ENCODE measurements at regions not wholly inside any gene's neighbourhood (a gene's known extent, or its start where the extent isn't known, plus 50 kb on each side); places are given as distances from the start of the nearest gene placed in this dataset.

- TF ChIP-seq CTCF (tag by site-specific recombination; IDR thresholded peaks at IDR 0.05), result no peak
- no peak for TF ChIP-seq ZNF510 (tag by site-specific recombination; IDR thresholded peaks at IDR 0.05; ENCODE audit: insufficient replicate concordance)
- no peak for TF ChIP-seq TCF7L2 (IDR thresholded peaks at IDR 0.05; ENCODE audit: borderline replicate concordance, low read depth, low read length)
These were observed 56.8 kb upstream of the EXOC1L start for GRCh38 chr4:55762819-55763218.
